ENCODE measurements at regions not wholly inside any gene's neighbourhood (a gene's known extent, or its start where the extent isn't known, plus 50 kb on each side); places are given as distances from the start of the nearest gene placed in this dataset.
"Not testable (repeated sequence)": the region's sequence is repeated elsewhere in the genome, so short reads cannot be mapped to it uniquely, and the experiment has no call there.

GRCh38 chr7:152541892-152542291, 106.1 kb upstream of the KMT2C start:
- DNase-seq (ENCODE audit: low read depth): no peak

- DNase-seq (ENCODE audit: low read depth): not testable (repeated sequence)
Measured at GRCh38 chr7:152539190-152539495, 103.3 kb upstream of the KMT2C start.

GRCh38 chr7:152538346-152539189, 102.8 kb upstream of the KMT2C start:
- not testable (repeated sequence) for DNase-seq (ENCODE audit: low read depth)

GRCh38 chr7:152537639-152538038, 101.8 kb upstream of the KMT2C start:
- DNase-seq (ENCODE audit: low read depth): no peak

- DNase-seq (ENCODE audit: low read depth): no peak
Measured at GRCh38 chr7:152528612-152529011, 92.8 kb upstream of the KMT2C start.

GRCh38 chr7:152527610-152528032, 91.8 kb upstream of the KMT2C start:
- no peak for DNase-seq (ENCODE audit: low read depth)

- DNase-seq (ENCODE audit: low read depth): no peak
Measured at GRCh38 chr7:152523916-152524315, 88.1 kb upstream of the KMT2C start.

GRCh38 chr7:152522571-152523067, 86.8 kb upstream of the KMT2C start:
- peak; percentile 36 for DNase-seq (ENCODE audit: low read depth)

GRCh38 chr7:152521420-152522337, 85.9 kb upstream of the KMT2C start:
- no peak for DNase-seq (ENCODE audit: low read depth)

GRCh38 chr7:152520861-152521302, 85.1 kb upstream of the KMT2C start:
- DNase-seq (ENCODE audit: low read depth): no peak

GRCh38 chr7:152519290-152519689, 83.5 kb upstream of the KMT2C start:
- DNase-seq (ENCODE audit: low read depth): no peak

GRCh38 chr7:152516216-152516615, 80.4 kb upstream of the KMT2C start:
- no peak for DNase-seq (ENCODE audit: low read depth)

- not testable (repeated sequence) for DNase-seq (ENCODE audit: low read depth)
Measured at GRCh38 chr7:152515266-152515950, 79.6 kb upstream of the KMT2C start.

- DNase-seq (ENCODE audit: low read depth): no peak
Measured at GRCh38 chr7:152514771-152515105, 78.9 kb upstream of the KMT2C start.

GRCh38 chr7:152513861-152514770, 78.3 kb upstream of the KMT2C start:
- no peak for DNase-seq (ENCODE audit: low read depth)

GRCh38 chr7:152512706-152513105, 76.9 kb upstream of the KMT2C start:
- no peak for DNase-seq (ENCODE audit: low read depth)

GRCh38 chr7:152511736-152512135, 75.9 kb upstream of the KMT2C start:
- peak; percentile 6 for DNase-seq (ENCODE audit: low read depth)

- no peak for DNase-seq (ENCODE audit: low read depth)
Measured at GRCh38 chr7:152508701-152509100, 72.9 kb upstream of the KMT2C start.

- no peak for DNase-seq (ENCODE audit: low read depth)
Measured at GRCh38 chr7:152505606-152506005, 69.8 kb upstream of the KMT2C start.

GRCh38 chr7:152504816-152505215, 69.0 kb upstream of the KMT2C start:
- DNase-seq (ENCODE audit: low read depth): no peak

GRCh38 chr7:152504367-152504766, 68.6 kb upstream of the KMT2C start:
- DNase-seq (ENCODE audit: low read depth): no peak
